ENCODE measurements at regions not wholly inside any gene's neighbourhood (a gene's known extent, or its start where the extent isn't known, plus 50 kb on each side); places are given as distances from the start of the nearest gene placed in this dataset.

DNA sequence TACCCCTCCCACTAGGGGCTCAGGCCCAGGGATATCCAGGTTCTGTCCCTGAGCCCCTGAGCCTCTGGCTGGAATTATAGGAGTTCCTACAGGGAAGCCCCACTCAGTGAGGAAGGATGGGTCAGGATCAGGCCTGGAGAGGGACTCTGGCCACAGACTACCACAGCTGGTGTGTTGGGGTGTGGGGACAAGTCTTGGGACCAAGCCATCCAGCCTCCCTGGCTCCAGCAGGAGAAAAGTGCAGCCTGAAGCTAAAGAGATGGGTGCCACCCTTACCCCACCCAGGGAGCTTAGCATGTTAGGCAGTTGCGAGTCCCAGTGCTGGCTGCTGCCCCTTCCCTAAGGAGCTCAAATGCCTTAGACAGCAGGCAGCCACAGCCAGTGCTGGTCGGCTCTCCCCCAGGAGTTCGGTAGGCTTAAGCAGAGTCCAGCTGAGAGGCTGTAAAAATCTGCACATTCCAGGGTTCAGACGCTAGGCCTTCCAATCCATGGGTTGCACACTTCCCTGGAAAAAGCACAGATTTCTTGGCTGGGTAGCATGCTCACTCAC, 96.2 kb upstream of the CYYR1 start:
- no peak for TF ChIP-seq CTCF (IDR thresholded peaks at IDR 0.05)
- no peak for DNase-seq (ENCODE audit: low spot score)
- Histone ChIP-seq H3K27ac (no peak overlapping the region), H3K4me3 (no peak overlapping the region)

- DNase-seq (ENCODE audit: low spot score): no peak
Measured at GRCh38 chr21:26659757-26660156, 86.7 kb upstream of the CYYR1 start.

GRCh38 chr21:26659182-26659581, 86.1 kb upstream of the CYYR1 start:
- H3K4me3 ChIP-seq: no peak overlapping the region
- DNase-seq (ENCODE audit: low spot score): no peak
- H3K27ac ChIP-seq: no peak overlapping the region
- no peak for TF ChIP-seq CTCF (IDR thresholded peaks at IDR 0.05)

More at GRCh38 chr21:26659757-26660156, 86.7 kb upstream of the CYYR1 start:
- TF ChIP-seq CTCF (IDR thresholded peaks at IDR 0.05): no peak
- Histone ChIP-seq H3K27ac (no peak overlapping the region), H3K4me3 (no peak overlapping the region)

- TF ChIP-seq CTCF (IDR thresholded peaks at IDR 0.05): no peak
Measured at GRCh38 chr21:26655460-26655859, 82.4 kb upstream of the CYYR1 start.

GRCh38 chr21:26653430-26653829, 80.3 kb upstream of the CYYR1 start:
- no peak for TF ChIP-seq CTCF (IDR thresholded peaks at IDR 0.05)
- H3K27ac ChIP-seq: no peak overlapping the region
- H3K4me3 ChIP-seq: no peak overlapping the region
- DNase-seq (ENCODE audit: low spot score): no peak

More at GRCh38 chr21:26655460-26655859, 82.4 kb upstream of the CYYR1 start:
- Histone ChIP-seq H3K27ac (no peak overlapping the region), H3K4me3 (no peak overlapping the region)
- no peak for DNase-seq (ENCODE audit: low spot score)

DNA sequence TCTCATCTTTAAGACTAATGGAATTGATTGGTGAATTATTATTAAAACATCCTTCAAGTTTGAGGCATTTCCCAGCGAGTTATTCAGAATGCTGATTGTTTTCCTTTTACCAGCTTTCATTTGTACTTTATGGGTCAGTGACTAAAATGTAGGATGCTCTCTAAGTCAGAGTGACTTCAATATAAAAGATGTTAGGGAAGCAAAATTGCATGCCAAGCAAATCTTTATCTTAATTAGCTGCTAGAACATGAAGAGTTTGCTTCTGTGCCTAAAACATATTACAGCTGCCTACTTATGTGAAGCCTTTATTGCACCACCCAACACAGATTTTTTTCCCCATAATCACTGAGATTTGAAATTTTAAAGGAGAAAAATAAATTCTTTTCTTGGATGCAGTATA, 79.8 kb upstream of the CYYR1 start:
- Histone ChIP-seq H3K27ac (no peak overlapping the region), H3K4me3 (no peak overlapping the region)
- TF ChIP-seq CTCF (IDR thresholded peaks at IDR 0.05): no peak
- DNase-seq (ENCODE audit: low spot score): no peak

DNA sequence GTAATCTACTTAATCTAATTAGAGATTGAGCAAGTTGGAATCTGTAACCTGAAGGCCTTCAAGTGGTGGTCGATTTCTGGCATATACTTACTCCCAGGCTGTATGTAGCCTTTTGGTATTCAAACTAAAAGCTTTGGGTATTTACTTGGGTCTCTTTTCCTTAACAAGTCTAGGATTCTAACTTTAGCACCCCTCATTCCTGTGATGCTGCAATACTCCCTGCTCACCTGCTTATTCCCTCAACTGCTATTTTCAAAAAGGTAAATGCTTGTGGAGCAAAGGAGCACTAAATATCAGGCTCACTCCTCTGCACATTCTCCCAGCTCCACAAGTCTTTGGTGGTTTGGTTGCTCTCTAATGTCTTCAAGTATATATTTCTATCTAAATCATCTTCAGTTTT, 68.0 kb upstream of the CYYR1 start:
- Histone ChIP-seq H3K27ac (no peak overlapping the region), H3K4me3 (no peak overlapping the region)
- DNase-seq (ENCODE audit: low spot score): no peak
- TF ChIP-seq CTCF (IDR thresholded peaks at IDR 0.05): no peak
